ENCODE measurements at regions not wholly inside any gene's neighbourhood (a gene's known extent, or its start where the extent isn't known, plus 50 kb on each side); places are given as distances from the start of the nearest gene placed in this dataset.
"Not testable (repeated sequence)": the region's sequence is repeated elsewhere in the genome, so short reads cannot be mapped to it uniquely, and the experiment has no call there.

- Histone ChIP-seq H3K9me3 (no peaks in the 10 kb centered on the region), H3K4me1 (no peaks in the 10 kb centered on the region), H3K27ac (no peak overlapping the region), H3K27me3 (no peaks in the 10 kb centered on the region), H3K36me3 (no peaks in the 10 kb centered on the region), H3K4me3 (no peak overlapping the region)
- intact Hi-C loops (cut with DNase I) = loop anchor here in 1 of 10 donors (5.0 kb wide), 1 partner anchor 1192 kb away; no protein-coding TSS in a partner anchor
- DNase-seq (no peak), ATAC-seq (no peak)
- no peak for TF ChIP-seq CTCF (IDR thresholded peaks at IDR 0.05)
- WGBS, 2 donors = 95 to 97% methylated on average over 4 of the region's 4 CpGs
These were observed 756.8 kb downstream of the RAPGEF2 start for GRCh38 chr4:159859656-159860148.

GRCh38 chr4:159860945-159861344, 758.1 kb downstream of the RAPGEF2 start:
- Histone ChIP-seq H3K27ac (no peak overlapping the region), H3K27me3 (no peaks in the 10 kb centered on the region), H3K9me3 (no peaks in the 10 kb centered on the region), H3K36me3 (no peaks in the 10 kb centered on the region), H3K4me3 (no peak overlapping the region), H3K4me1 (no peaks in the 10 kb centered on the region)
- no peak for TF ChIP-seq CTCF (IDR thresholded peaks at IDR 0.05)
- DNase-seq (no peak), ATAC-seq (no peak)
- intact Hi-C loops (cut with DNase I) = loop anchor here in 1 of 10 donors (5.0 kb wide), 1 partner anchor 1194 kb away; no protein-coding TSS in a partner anchor
- WGBS, 2 donors = 81 to 83% methylated on average over 3 of the region's 3 CpGs

- H3K9me3 ChIP-seq = no peaks in the 10 kb centered on the region
- no peaks in the 10 kb centered on the region for H3K36me3 ChIP-seq
- intact Hi-C loops (cut with DNase I) = loop anchor here in 1 of 10 donors (5.0 kb wide), 1 partner anchor 1197 kb away; no protein-coding TSS in a partner anchor
- WGBS, 2 donors = 73 to 75% methylated on average over 3 of the region's 3 CpGs
- TF ChIP-seq CTCF (IDR thresholded peaks at IDR 0.05) = no peak
- no peak overlapping the region for H3K27ac ChIP-seq
- H3K4me3 ChIP-seq = no peak overlapping the region
- no peaks in the 10 kb centered on the region for H3K4me1 ChIP-seq
- no peak for DNase-seq
- H3K27me3 ChIP-seq = no peaks in the 10 kb centered on the region
- ATAC-seq = no peak
These were observed 761.5 kb downstream of the RAPGEF2 start for GRCh38 chr4:159864337-159864736.

- 83 to 87% methylated on average over 1 of the region's 1 CpG for WGBS, 2 donors
- no peak for TF ChIP-seq CTCF (IDR thresholded peaks at IDR 0.05)
These were observed 764.8 kb downstream of the RAPGEF2 start for GRCh38 chr4:159867673-159868072.

GRCh38 chr4:159868936-159869335, 766.1 kb downstream of the RAPGEF2 start:
- H3K4me3 ChIP-seq; H3K27ac ChIP-seq; DNase-seq; H3K9me3 ChIP-seq; H3K4me1 ChIP-seq; H3K27me3 ChIP-seq; H3K36me3 ChIP-seq; intact Hi-C loops (cut with DNase I); ATAC-seq: not testable (repeated sequence)
- 94 to 97% methylated on average over 23 of the region's 23 CpGs for WGBS, 2 donors

More at GRCh38 chr4:159867673-159868072, 764.8 kb downstream of the RAPGEF2 start:
- no peak for DNase-seq
- H3K4me3 ChIP-seq = no peak overlapping the region
- no peak overlapping the region for H3K27ac ChIP-seq
- H3K36me3 ChIP-seq = no peaks in the 10 kb centered on the region
- no peaks in the 10 kb centered on the region for H3K4me1 ChIP-seq
- H3K9me3 ChIP-seq = no peaks in the 10 kb centered on the region
- intact Hi-C loops (cut with DNase I) = no loop called here
- no peaks in the 10 kb centered on the region for H3K27me3 ChIP-seq
- no peak for ATAC-seq
